GM21526 (cell line): ENCODE measurements at regions not wholly inside any gene's neighbourhood (a gene's known extent, or its start where the extent isn't known, plus 50 kb on each side); places are given as distances from the start of the nearest gene placed in this dataset.

Experiments used
- ATAC-seq: cut with Tn5 transposase; IDR thresholded peaks from one replicate; pipeline ENCODE4 v1.9.1; 2021; ENCODE audit warnings: moderate library complexity; ENCODE audit not compliant: unreplicated experiment, low FRiP score

- ATAC-seq = no peak
These were observed 193.5 kb downstream of the ANXA2 start for GRCh38 chr15:60204131-60204885.

- no peak for ATAC-seq
These were observed 189.1 kb downstream of the ANXA2 start for GRCh38 chr15:60208709-60209108.

GRCh38 chr15:60212536-60212935, 185.2 kb downstream of the ANXA2 start:
- ATAC-seq = no peak

- ATAC-seq = no peak
These were observed 184.3 kb downstream of the ANXA2 start for GRCh38 chr15:60213377-60214000.

- no peak for ATAC-seq
These were observed 183.6 kb downstream of the ANXA2 start for GRCh38 chr15:60214201-60214600.

GRCh38 chr15:60215225-60215963, 182.4 kb downstream of the ANXA2 start:
- no peak for ATAC-seq

- ATAC-seq = no peak
These were observed 180.6 kb downstream of the ANXA2 start for GRCh38 chr15:60217161-60217560.

- ATAC-seq = no peak
These were observed 179.5 kb downstream of the ANXA2 start for GRCh38 chr15:60218256-60218655.

GRCh38 chr15:60219866-60220265, 177.9 kb downstream of the ANXA2 start:
- ATAC-seq = no peak

- no peak for ATAC-seq
These were observed 176.4 kb downstream of the ANXA2 start for GRCh38 chr15:60221356-60221755.

- ATAC-seq = no peak
These were observed 175.4 kb downstream of the ANXA2 start for GRCh38 chr15:60222404-60222803.

GRCh38 chr15:60223176-60223575, 174.6 kb downstream of the ANXA2 start:
- no peak for ATAC-seq

GRCh38 chr15:60226924-60227323, 170.9 kb downstream of the ANXA2 start:
- no peak for ATAC-seq

GRCh38 chr15:60228101-60228500, 169.7 kb downstream of the ANXA2 start:
- ATAC-seq = no peak

- no peak for ATAC-seq
These were observed 169.2 kb downstream of the ANXA2 start for GRCh38 chr15:60228619-60229018.

GRCh38 chr15:60235951-60236710, 161.7 kb downstream of the ANXA2 start:
- ATAC-seq = no peak

GRCh38 chr15:60237446-60237845, 160.3 kb downstream of the ANXA2 start:
- ATAC-seq = no peak

- ATAC-seq = no peak
These were observed 154.0 kb downstream of the ANXA2 start for GRCh38 chr15:60243769-60244168.

GRCh38 chr15:60244813-60245212, 153.0 kb downstream of the ANXA2 start:
- no peak for ATAC-seq

GRCh38 chr15:60250316-60250715, 147.5 kb downstream of the ANXA2 start:
- no peak for ATAC-seq
